Activated CD8-positive, alpha-beta T cell treated with anti-CD3 and anti-CD28 coated beads for 36 hours (primary cell): ENCODE measurements at regions not wholly inside any gene's neighbourhood (a gene's known extent, or its start where the extent isn't known, plus 50 kb on each side); places are given as distances from the start of the nearest gene placed in this dataset.

Experiments used
- ATAC-seq: fragments of 200-7000 bp; cut with Tn5 transposase; one replicate; pipeline ENCODE4 v1.10.0; 2021; ENCODE audit warnings: mild to moderate bottlenecking, moderate library complexity
- CTCF ChIA-PET: fragments of 350-600 bp; sonication (Branson Sonifier 250); formaldehyde crosslinking; loops from one replicate; lab custom pipeline; 2021; ENCODE audit warnings: antibody characterized with exemption; lab: Charles Lee
- POLR2A ChIA-PET: fragments of 350-600 bp; sonication (Branson Sonifier 250); formaldehyde crosslinking; loops from one replicate; lab custom pipeline; 2021; ENCODE audit warnings: antibody characterized with exemption; lab: Charles Lee
- DNase-seq: peaks from one replicate; pipeline ENCODE4 v3.0.0-alpha.2; 2020
- H3K27ac Mint-ChIP-seq: one replicate; pipeline ENCODE4 v1.8.0; 2021; ENCODE audit warnings: mild to moderate bottlenecking, mixed read lengths
- H3K27me3 Mint-ChIP-seq: one replicate; pipeline ENCODE4 v1.8.0; 2021; ENCODE audit warnings: mixed read lengths
- H3K36me3 Mint-ChIP-seq: one replicate; pipeline ENCODE4 v1.8.0; 2021; ENCODE audit warnings: low read depth, mixed read lengths
- H3K4me1 Mint-ChIP-seq: one replicate; pipeline ENCODE4 v1.8.0; 2021; ENCODE audit warnings: low read depth, mixed read lengths
- H3K4me3 Mint-ChIP-seq: one replicate; pipeline ENCODE4 v1.8.0; 2021; ENCODE audit warnings: mild to moderate bottlenecking, moderate library complexity, mixed read lengths
- H3K9me3 Mint-ChIP-seq: one replicate; pipeline ENCODE4 v1.8.0; 2021; ENCODE audit warnings: mixed read lengths
- intact Hi-C: fragments of 100-400 bp; cut with micrococcal nuclease; formaldehyde crosslinking; loops from one replicate; pipeline ENCODE4 v1.10.0; 2022
- TF ChIP-seq, protein P1 (sequence below): fragments of 200-600 bp; IDR thresholded peaks from one replicate; pipeline ENCODE4 v1.8.0; 2022; ENCODE audit warnings: antibody characterized with exemption, mild to moderate bottlenecking

DNA sequence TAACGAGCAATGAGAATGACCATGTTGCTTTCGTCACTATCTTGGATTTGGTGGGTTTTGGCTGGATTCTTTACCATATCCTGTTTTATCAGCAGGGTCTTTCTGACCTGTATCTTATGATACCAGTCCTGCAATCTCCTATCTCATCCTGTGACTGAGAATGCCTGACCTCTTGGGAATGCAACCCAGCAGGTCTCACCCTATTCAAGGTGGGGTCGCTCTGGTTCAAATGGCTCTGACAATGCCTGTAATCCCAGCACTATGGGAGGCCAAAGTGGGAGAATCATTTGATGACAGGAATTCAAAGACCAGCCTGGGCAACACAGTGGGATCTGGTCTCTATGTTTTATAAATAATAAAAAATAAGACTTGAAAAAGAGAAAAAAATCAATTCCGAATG lies 173.5 kb downstream of the ACTR3 start:
- H3K36me3 Mint-ChIP-seq, result no peaks in the 10 kb centered on the region
- ATAC-seq, result no peak
- CTCF ChIA-PET, result no interaction called here
- no peak for DNase-seq
- H3K4me3 Mint-ChIP-seq, result no peak overlapping the region
- no peak overlapping the region for H3K27ac Mint-ChIP-seq
- intact Hi-C loops, result no loop called here
- TF ChIP-seq, protein P1, sequence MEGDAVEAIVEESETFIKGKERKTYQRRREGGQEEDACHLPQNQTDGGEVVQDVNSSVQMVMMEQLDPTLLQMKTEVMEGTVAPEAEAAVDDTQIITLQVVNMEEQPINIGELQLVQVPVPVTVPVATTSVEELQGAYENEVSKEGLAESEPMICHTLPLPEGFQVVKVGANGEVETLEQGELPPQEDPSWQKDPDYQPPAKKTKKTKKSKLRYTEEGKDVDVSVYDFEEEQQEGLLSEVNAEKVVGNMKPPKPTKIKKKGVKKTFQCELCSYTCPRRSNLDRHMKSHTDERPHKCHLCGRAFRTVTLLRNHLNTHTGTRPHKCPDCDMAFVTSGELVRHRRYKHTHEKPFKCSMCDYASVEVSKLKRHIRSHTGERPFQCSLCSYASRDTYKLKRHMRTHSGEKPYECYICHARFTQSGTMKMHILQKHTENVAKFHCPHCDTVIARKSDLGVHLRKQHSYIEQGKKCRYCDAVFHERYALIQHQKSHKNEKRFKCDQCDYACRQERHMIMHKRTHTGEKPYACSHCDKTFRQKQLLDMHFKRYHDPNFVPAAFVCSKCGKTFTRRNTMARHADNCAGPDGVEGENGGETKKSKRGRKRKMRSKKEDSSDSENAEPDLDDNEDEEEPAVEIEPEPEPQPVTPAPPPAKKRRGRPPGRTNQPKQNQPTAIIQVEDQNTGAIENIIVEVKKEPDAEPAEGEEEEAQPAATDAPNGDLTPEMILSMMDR, result no peak
- H3K27me3 Mint-ChIP-seq, result peaks cover 10% of the 10 kb centered on the region
- POLR2A ChIA-PET, result no interaction called here
- no peaks in the 10 kb centered on the region for H3K4me1 Mint-ChIP-seq
- no peaks in the 10 kb centered on the region for H3K9me3 Mint-ChIP-seq

DNA sequence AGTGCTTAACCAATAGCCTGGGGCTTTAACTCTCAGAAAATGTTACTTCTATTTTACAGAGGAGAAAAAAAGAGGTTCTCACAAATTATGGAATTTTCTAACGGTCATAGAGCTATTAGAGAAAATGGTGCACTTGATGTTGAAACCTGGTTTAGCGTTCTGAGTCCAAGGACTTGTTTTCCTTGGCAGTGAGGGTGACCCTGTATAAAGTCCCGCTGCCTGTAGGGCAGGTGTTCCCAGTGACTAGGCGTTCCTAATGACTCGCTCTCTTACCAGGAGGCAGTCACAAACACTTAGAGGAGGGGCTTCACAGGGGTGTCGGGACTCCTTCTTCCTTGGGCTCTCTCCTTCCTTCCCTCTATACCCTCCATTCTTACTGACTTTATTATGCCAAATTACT lies 175.8 kb downstream of the ACTR3 start:
- no peak overlapping the region for H3K4me3 Mint-ChIP-seq
- CTCF ChIA-PET, result no interaction called here

DNA sequence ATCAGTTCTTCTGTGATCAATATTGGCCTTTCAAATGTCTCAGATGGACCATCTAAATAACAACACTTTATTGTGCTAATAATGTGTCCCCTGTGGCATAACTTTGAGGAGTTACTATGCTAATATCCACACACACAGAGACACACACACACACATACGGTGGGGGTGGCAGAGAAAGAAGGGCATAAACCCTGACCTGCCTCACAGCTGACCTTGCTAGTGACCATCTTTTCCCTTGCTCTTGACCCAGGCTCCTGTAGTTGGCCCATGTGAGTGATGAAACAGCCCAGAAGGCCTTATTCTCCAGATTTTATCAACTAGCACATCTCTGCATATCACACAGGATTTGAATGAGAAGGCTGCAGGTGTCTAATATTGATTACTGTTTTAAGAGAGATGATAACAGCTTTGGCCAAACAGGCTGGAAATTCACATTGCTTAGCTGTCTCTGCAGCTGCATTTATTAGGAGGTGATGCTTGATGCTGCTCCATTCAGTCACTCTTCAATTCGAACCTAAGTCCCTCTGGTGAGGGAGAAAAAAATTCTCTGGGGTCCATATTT lies 176.4 kb downstream of the ACTR3 start:
- intact Hi-C loops, result no loop called here
- TF ChIP-seq, protein P1, result no peak
- ChIA-PET CTCF (no interaction called here), POLR2A (no interaction called here)
- H3K4me3 Mint-ChIP-seq, result no peak overlapping the region
- no peak for ATAC-seq
- no peaks in the 10 kb centered on the region for H3K4me1 Mint-ChIP-seq
- no peak for DNase-seq
- peaks cover 10% of the 10 kb centered on the region for H3K27me3 Mint-ChIP-seq
- no peaks in the 10 kb centered on the region for H3K9me3 Mint-ChIP-seq
- H3K36me3 Mint-ChIP-seq, result no peaks in the 10 kb centered on the region
- H3K27ac Mint-ChIP-seq, result no peak overlapping the region

More for the DNA sequence above, 175.8 kb downstream of the ACTR3 start:
- Mint-ChIP-seq H3K27me3 (peaks cover 10% of the 10 kb centered on the region), H3K27ac (no peak overlapping the region), H3K36me3 (no peaks in the 10 kb centered on the region), H3K4me1 (no peaks in the 10 kb centered on the region), H3K9me3 (no peaks in the 10 kb centered on the region)
- DNase-seq (no peak), ATAC-seq (no peak)
- intact Hi-C loops, result no loop called here
- TF ChIP-seq, protein P1, result no peak
- POLR2A ChIA-PET, result no interaction called here

DNA sequence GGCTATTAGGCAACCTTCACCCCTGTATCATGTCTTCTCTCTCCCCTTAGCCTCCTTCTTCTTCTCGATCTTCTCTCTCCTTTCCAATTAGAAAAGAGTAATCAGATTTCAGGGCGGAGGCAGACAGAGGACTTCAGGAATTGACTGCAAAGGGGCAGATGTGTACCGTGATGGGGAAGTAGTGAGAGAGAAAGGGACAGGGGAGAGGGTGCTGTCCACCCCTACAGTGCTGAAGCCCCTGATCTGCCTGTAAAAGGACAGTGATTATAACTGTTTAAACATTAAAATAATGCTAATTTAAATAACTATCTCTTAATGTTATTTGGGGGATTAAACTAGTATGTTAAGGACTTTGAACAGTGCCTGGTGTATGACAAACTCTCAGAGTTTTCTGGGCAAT lies 178.5 kb downstream of the ACTR3 start:
- ChIA-PET CTCF (no interaction called here), POLR2A (no interaction called here)
- intact Hi-C loops, result no loop called here
- DNase-seq (peak; percentile 32), ATAC-seq (no peak)
- H3K4me3 Mint-ChIP-seq, result no peak overlapping the region
- no peaks in the 10 kb centered on the region for H3K36me3 Mint-ChIP-seq
- TF ChIP-seq, protein P1, result no peak
- H3K9me3 Mint-ChIP-seq, result no peaks in the 10 kb centered on the region
- no peak overlapping the region for H3K27ac Mint-ChIP-seq
- H3K4me1 Mint-ChIP-seq, result no peaks in the 10 kb centered on the region
- H3K27me3 Mint-ChIP-seq, result peaks cover 9% of the 10 kb centered on the region

DNA sequence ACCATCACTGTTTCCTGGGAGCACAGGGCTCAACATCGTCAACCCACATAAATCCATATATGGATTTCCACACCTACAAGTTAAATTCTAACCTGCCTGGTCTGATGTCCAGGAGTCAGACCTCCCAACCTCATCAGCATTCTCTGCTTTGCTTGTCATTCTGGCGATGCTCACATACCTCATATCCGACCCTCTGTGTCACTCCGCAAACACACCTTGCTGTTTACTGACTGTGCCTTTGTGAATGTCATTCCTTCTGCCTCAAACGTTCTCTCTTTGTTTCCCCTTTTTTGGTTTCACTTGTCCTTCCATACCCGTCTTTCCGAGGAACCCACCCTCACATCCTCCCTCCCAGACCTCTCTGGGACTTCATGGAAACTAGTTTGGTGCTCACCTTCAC lies 187.1 kb downstream of the ACTR3 start:
- H3K4me1 Mint-ChIP-seq, result no peaks in the 10 kb centered on the region
- no peak for ATAC-seq
- H3K9me3 Mint-ChIP-seq, result no peaks in the 10 kb centered on the region
- H3K27ac Mint-ChIP-seq, result no peak overlapping the region
- TF ChIP-seq, protein P1, result no peak
- H3K36me3 Mint-ChIP-seq, result no peaks in the 10 kb centered on the region
- ChIA-PET POLR2A (no interaction called here), CTCF (no interaction called here)
- H3K4me3 Mint-ChIP-seq, result no peak overlapping the region
- peaks cover 9% of the 10 kb centered on the region for H3K27me3 Mint-ChIP-seq
- intact Hi-C loops, result no loop called here
- DNase-seq, result no peak
